Tibial artery (tissue), 4 donors: ENCODE measurements at regions not wholly inside any gene's neighbourhood (a gene's known extent, or its start where the extent isn't known, plus 50 kb on each side); places are given as distances from the start of the nearest gene placed in this dataset.

Experiments
- DNase-seq, 2 donors: peaks; one replicate each; pipeline ENCODE4 v3.0.0-alpha.2; 2019
- H3K27ac ChIP-seq, 2 donors: fragments of 200-600 bp; sonication (generic) in 1 of 2; 1 replicate in 1 of 2; 2 replicates in 1 of 2; pipeline ENCODE4 v1.5.1; 2018 to 2019; ENCODE audit warnings: mild to moderate bottlenecking in 1 of 2
- H3K27me3 ChIP-seq, 2 donors: fragments of 200-600 bp; sonication (generic) in 1 of 2; one replicate each; pipeline versions ENCODE4 v1.5.1 to v1.6.0; 2016 to 2019
- H3K36me3 ChIP-seq, 3 donors: fragments of 200-600 bp; sonication (generic) in 2 of 3; one replicate each; pipeline ENCODE4 v1.5.1; 2016 to 2019; ENCODE audit warnings: mild to moderate bottlenecking in 2 of 3
- H3K4me1 ChIP-seq, 4 donors: fragments of 200-600 bp; sonication (generic) in 2 of 4; 1 replicate in 3 of 4; 2 replicates in 1 of 4; pipeline ENCODE4 v1.5.1; 2016 to 2019
- H3K4me3 ChIP-seq, 2 donors: fragments of 200-600 bp; sonication (generic) in 1 of 2; 1 replicate in 1 of 2; 2 replicates in 1 of 2; pipeline ENCODE4 v1.5.1; 2018 to 2019; ENCODE audit warnings: mild to moderate bottlenecking in 2 of 2
- H3K9me3 ChIP-seq, 3 donors: fragments of 200-600 bp; sonication (generic) in 1 of 3; one replicate each; pipeline ENCODE4 v1.5.1; 2016 to 2019
- intact Hi-C: fragments of 100-400 bp; cut with DNase I; formaldehyde crosslinking; loops from one replicate; pipeline ENCODE4 v1.15.0; 2023; ENCODE audit warnings: low total_unique reads
- TF ChIP-seq, protein P1 (sequence below), 2 experiments: fragments of 200-600 bp in 1 of 2; fragments of 450-650 bp in 1 of 2; IDR thresholded peaks; one replicate each; pipeline ENCODE4 v1.5.1; 2017 to 2019; ENCODE audit warnings: antibody characterized with exemption in 2 of 2, mild to moderate bottlenecking in 1 of 2, moderate library complexity in 1 of 2

DNA sequence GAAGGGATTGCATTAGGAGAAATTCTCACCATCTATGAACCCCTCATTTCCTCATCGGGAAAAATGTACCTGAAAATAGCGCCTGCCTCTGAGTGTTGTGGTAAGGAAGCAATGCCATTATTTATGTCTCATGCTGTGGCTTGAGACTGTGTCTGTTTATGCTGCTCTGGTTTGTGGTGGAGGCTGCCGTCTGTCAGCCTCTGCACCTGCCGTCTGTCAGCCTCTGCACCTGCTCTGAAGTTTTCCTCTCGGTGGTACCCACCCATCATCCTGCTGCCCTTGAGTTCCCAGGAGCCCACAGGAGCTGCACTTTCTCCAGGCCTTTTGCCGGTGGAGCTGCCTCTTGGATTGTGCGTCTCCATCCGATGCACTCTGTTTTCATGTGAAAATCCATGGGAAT is 68.5 kb upstream of the PPP2R3B start:
- intact Hi-C loops = no loop called here
- Histone ChIP-seq H3K27me3 (peaks cover 0 to 23% of the 10 kb centered on the region in 2 donors), H3K9me3 (no peaks in the 10 kb centered on the region), H3K27ac (no peak overlapping the region), H3K4me3 (no peak overlapping the region), H3K4me1 (no peaks in the 10 kb centered on the region), H3K36me3 (no peaks in the 10 kb centered on the region)
- TF ChIP-seq, protein P1, sequence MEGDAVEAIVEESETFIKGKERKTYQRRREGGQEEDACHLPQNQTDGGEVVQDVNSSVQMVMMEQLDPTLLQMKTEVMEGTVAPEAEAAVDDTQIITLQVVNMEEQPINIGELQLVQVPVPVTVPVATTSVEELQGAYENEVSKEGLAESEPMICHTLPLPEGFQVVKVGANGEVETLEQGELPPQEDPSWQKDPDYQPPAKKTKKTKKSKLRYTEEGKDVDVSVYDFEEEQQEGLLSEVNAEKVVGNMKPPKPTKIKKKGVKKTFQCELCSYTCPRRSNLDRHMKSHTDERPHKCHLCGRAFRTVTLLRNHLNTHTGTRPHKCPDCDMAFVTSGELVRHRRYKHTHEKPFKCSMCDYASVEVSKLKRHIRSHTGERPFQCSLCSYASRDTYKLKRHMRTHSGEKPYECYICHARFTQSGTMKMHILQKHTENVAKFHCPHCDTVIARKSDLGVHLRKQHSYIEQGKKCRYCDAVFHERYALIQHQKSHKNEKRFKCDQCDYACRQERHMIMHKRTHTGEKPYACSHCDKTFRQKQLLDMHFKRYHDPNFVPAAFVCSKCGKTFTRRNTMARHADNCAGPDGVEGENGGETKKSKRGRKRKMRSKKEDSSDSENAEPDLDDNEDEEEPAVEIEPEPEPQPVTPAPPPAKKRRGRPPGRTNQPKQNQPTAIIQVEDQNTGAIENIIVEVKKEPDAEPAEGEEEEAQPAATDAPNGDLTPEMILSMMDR (IDR thresholded peaks at IDR 0.05) = no peak
- DNase-seq = no peak

DNA sequence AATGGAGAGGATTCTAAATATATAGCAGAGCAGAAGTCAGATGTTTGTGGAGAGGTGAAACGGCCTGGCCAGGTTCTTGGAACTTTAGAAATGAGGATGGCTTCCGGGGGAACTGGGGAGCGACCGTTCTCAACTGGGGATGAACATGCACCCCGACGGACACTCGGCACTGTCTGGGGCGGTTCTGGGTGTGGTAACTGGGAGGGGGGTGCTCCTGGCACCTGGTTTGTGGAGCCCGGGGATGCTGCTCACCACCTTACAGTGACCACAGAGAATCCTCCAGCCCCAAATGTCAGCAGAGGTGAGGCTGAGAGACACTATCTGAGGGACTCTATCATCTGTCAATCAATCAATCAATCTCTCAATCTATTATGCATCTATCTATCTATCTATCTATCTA is 69.0 kb upstream of the PPP2R3B start:
- Histone ChIP-seq H3K27ac (no peak overlapping the region), H3K9me3 (no peaks in the 10 kb centered on the region), H3K4me1 (no peaks in the 10 kb centered on the region), H3K36me3 (no peaks in the 10 kb centered on the region), H3K4me3 (no peak overlapping the region), H3K27me3 (peaks cover 0 to 19% of the 10 kb centered on the region in 2 donors)
- DNase-seq = no peak
- intact Hi-C loops = no loop called here
- TF ChIP-seq, protein P1 (IDR thresholded peaks at IDR 0.05) = no peak

DNA sequence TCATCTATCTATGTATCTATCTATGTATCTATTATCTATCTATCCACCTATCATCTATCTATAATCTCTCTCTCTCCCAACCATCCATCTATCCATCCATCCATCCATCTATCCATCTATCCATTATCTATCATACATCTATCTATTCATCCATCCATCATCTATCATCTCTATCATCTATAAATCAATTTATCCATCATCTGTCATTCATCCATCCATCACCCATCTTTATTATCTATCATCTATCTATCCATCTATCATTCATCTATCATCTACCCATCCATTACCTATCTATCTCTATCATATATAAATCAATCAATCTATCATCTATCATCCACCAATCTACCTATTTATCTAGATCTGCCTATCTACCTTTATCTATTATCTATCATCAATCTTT is 69.4 kb upstream of the PPP2R3B start:
- Histone ChIP-seq H3K9me3 (no peaks in the 10 kb centered on the region), H3K36me3 (no peaks in the 10 kb centered on the region), H3K4me1 (no peaks in the 10 kb centered on the region), H3K4me3 (no peak overlapping the region), H3K27ac (no peak overlapping the region), H3K27me3 (peaks cover 0 to 14% of the 10 kb centered on the region in 2 donors)
- intact Hi-C loops = no loop called here
- DNase-seq = no peak
- TF ChIP-seq, protein P1 (IDR thresholded peaks at IDR 0.05) = no peak

DNA sequence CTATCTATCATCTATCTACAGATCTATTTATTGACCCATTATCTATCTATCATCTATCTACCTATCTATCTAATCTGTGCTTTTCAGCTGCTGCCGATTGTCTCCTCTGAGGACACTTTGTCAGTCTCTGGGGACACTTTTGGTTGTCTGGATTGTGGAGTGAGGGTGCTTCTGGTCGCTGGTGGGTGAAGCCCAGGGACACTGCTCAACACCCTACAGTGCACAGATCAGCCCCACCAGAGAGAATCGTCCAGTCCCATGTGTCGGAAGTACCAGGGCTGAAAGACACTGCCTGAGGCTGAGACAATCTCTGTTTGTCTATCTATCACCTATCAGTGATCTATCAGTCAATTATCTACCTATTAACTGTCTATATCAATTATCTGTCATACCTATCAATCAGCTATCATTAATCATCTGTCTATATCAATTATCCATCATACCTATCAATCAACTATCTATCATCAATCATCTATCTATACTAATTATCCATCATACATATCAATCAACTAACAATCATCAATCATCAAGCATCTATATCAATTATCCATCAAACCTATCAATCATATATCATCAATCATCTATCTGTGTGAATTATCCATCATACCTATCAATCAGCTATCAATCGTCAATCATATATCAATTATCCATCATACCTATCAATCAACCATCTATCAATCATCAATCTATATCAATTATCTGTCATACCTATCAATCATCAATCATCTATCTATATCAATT is 70.0 kb upstream of the PPP2R3B start:
- intact Hi-C loops = no loop called here
- TF ChIP-seq, protein P1 (IDR thresholded peaks at IDR 0.05) = no peak
- Histone ChIP-seq H3K27ac (no peak overlapping the region), H3K27me3 (peaks cover 0 to 14% of the 10 kb centered on the region in 2 donors), H3K4me1 (no peaks in the 10 kb centered on the region), H3K4me3 (no peak overlapping the region), H3K9me3 (no peaks in the 10 kb centered on the region), H3K36me3 (no peaks in the 10 kb centered on the region)
- DNase-seq = no peak

DNA sequence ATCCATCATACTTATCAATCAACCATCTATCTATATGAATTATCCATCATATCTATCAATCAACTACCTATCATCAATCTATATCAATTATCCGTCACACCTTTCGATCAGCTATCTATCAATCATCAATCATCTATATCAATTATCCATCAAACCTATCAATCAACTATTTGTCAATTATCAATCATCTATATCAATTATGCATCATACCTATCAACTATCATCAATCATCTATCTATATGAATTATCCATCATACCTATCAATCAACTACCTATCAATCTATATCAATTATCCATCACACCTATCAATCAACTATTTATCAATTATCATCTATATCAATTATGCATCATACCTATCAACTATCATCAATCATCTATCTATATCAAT is 70.6 kb upstream of the PPP2R3B start:
- Histone ChIP-seq H3K36me3 (no peaks in the 10 kb centered on the region), H3K9me3 (no peaks in the 10 kb centered on the region), H3K4me1 (no peaks in the 10 kb centered on the region), H3K27me3 (peaks cover 0 to 14% of the 10 kb centered on the region in 2 donors), H3K4me3 (no peak overlapping the region), H3K27ac (no peak overlapping the region)
- intact Hi-C loops = no loop called here
- TF ChIP-seq, protein P1 (IDR thresholded peaks at IDR 0.05) = no peak
- no peak for DNase-seq
